ENCODE measurements at regions not wholly inside any gene's neighbourhood (a gene's known extent, or its start where the extent isn't known, plus 50 kb on each side); places are given as distances from the start of the nearest gene placed in this dataset.

DNA sequence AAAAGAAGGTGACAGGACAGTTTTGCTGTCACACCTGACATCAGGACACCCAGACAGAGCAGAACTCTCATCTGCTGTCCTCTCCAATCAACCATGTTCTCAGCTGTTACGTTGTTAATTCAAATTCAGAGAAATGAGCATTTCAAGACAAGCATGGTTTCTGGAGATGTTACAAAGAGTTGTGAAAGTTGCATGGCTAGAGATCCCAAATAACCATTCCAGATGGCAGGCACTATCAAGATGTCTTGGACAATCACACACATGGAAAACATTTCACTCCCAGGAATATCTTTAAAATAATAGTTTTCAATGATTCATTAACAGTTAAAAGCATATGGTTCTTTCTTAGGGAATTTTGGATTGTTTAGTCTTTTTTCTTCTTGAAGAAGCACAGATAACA is 533.1 kb downstream of the AGTPBP1 start:
- peaks cover 26% of the 10 kb centered on the region for H3K4me1 ChIP-seq (ENCODE audit: control insufficient read depth, extremely low read depth, insufficient read depth, low read length)
- H3K27ac ChIP-seq (ENCODE audit: control insufficient read depth, insufficient read depth, low read length): no peak overlapping the region
- H3K9ac ChIP-seq (ENCODE audit: control insufficient read depth, extremely low read depth, insufficient read depth, low read length): no peak overlapping the region
- H3K79me2 ChIP-seq (ENCODE audit: control insufficient read depth, insufficient read depth, low read length): no peaks in the 10 kb centered on the region
- no peaks in the 10 kb centered on the region for H3K9me1 ChIP-seq (ENCODE audit: control insufficient read depth, extremely low read depth, insufficient read depth, low read length)
- H3K4me3 ChIP-seq (ENCODE audit: control insufficient read depth in 2 of 3, extremely low read depth in 1 of 3, insufficient read depth in 2 of 3, low read depth in 1 of 3, low read length in 3 of 3): no peak overlapping the region
- TF ChIP-seq CTCF (optimal IDR thresholded peaks at IDR 0.05 in 1 of 3, IDR thresholded peaks at IDR 0.05 in 1 of 3, conservative IDR thresholded peaks at IDR 0.05 in 1 of 3; ENCODE audit: extremely low read depth in 1 of 3, insufficient read depth in 2 of 3, low read length in 3 of 3) (no peak), EZH2 (IDR thresholded peaks at IDR 0.05; ENCODE audit: low read length) (no peak)
- no peak overlapping the region for H2AFZ ChIP-seq (ENCODE audit: control insufficient read depth, low read length)
- H4K20me1 ChIP-seq (ENCODE audit: control insufficient read depth, extremely low read depth, insufficient read depth, low read length): no peaks in the 10 kb centered on the region
- FAIRE-seq (no peak), DNase-seq (ENCODE audit: low read depth, low spot score) (no peak)
- no peaks in the 10 kb centered on the region for H3K36me3 ChIP-seq (ENCODE audit: control insufficient read depth in 2 of 2, extremely low read depth in 1 of 2, insufficient read depth in 2 of 2, low read length in 2 of 2)
- no peaks in the 10 kb centered on the region for H3K27me3 ChIP-seq (ENCODE audit: control insufficient read depth, extremely low read depth, insufficient read depth, low read length)
- H3K4me2 ChIP-seq (ENCODE audit: control insufficient read depth, extremely low read depth, insufficient read depth, low read depth, low read length): no peak overlapping the region
- dilution Hi-C loops (cut with MboI; ENCODE audit: extremely low pct_ligation_motif_present, low sequenced_read_pairs): no loop called here
- no peaks in the 10 kb centered on the region for H3K9me3 ChIP-seq (ENCODE audit: control insufficient read depth, low read depth, low read length)

DNA sequence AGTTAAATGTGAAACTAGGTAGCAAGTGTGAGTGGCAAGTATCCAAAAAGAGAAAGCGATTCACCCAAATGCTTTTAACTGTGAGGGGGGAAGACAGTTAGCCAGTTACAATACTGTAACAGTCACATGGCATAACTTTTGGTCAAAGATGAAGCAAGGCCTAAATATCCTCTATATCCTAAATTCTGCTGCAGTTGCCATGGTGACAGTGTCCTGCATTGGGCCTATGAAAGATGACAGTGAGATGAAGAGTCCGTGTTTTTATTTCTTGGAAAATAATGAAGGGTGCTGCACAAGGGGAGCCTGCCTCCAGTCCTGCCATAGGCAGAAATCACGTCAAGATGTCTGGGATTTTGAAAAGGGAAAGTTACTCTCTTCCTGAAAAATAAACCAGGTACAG is 534.6 kb downstream of the NTRK2 start:
- dilution Hi-C loops (cut with MboI; ENCODE audit: extremely low pct_ligation_motif_present, low sequenced_read_pairs): no loop called here
- H3K9me3 ChIP-seq (ENCODE audit: control insufficient read depth, low read depth, low read length): no peaks in the 10 kb centered on the region
- no peaks in the 10 kb centered on the region for H3K9me1 ChIP-seq (ENCODE audit: control insufficient read depth, extremely low read depth, insufficient read depth, low read length)
- no peak overlapping the region for H2AFZ ChIP-seq (ENCODE audit: control insufficient read depth, low read length)
- TF ChIP-seq EZH2 (IDR thresholded peaks at IDR 0.05; ENCODE audit: low read length) (no peak), CTCF (optimal IDR thresholded peaks at IDR 0.05 in 1 of 3, IDR thresholded peaks at IDR 0.05 in 1 of 3, conservative IDR thresholded peaks at IDR 0.05 in 1 of 3; ENCODE audit: extremely low read depth in 1 of 3, insufficient read depth in 2 of 3, low read length in 3 of 3) (no peak)
- H3K36me3 ChIP-seq (ENCODE audit: control insufficient read depth in 2 of 2, extremely low read depth in 1 of 2, insufficient read depth in 2 of 2, low read length in 2 of 2): no peaks in the 10 kb centered on the region
- DNase-seq (ENCODE audit: low read depth, low spot score): no peak
- H3K79me2 ChIP-seq (ENCODE audit: control insufficient read depth, insufficient read depth, low read length): no peaks in the 10 kb centered on the region
- no peak for FAIRE-seq
- no peak overlapping the region for H3K9ac ChIP-seq (ENCODE audit: control insufficient read depth, extremely low read depth, insufficient read depth, low read length)
- no peak overlapping the region for H3K27ac ChIP-seq (ENCODE audit: control insufficient read depth, insufficient read depth, low read length)
- no peak overlapping the region for H3K4me3 ChIP-seq (ENCODE audit: control insufficient read depth in 2 of 3, extremely low read depth in 1 of 3, insufficient read depth in 2 of 3, low read depth in 1 of 3, low read length in 3 of 3)
- peaks cover 25% of the 10 kb centered on the region for H3K4me1 ChIP-seq (ENCODE audit: control insufficient read depth, extremely low read depth, insufficient read depth, low read length)
- no peaks in the 10 kb centered on the region for H4K20me1 ChIP-seq (ENCODE audit: control insufficient read depth, extremely low read depth, insufficient read depth, low read length)
- no peaks in the 10 kb centered on the region for H3K27me3 ChIP-seq (ENCODE audit: control insufficient read depth, extremely low read depth, insufficient read depth, low read length)
- no peak overlapping the region for H3K4me2 ChIP-seq (ENCODE audit: control insufficient read depth, extremely low read depth, insufficient read depth, low read depth, low read length)
